ENCODE measurements at regions not wholly inside any gene's neighbourhood (a gene's known extent, or its start where the extent isn't known, plus 50 kb on each side); places are given as distances from the start of the nearest gene placed in this dataset.
"Not testable (repeated sequence)": the region's sequence is repeated elsewhere in the genome, so short reads cannot be mapped to it uniquely, and the experiment has no call there.

- Histone ChIP-seq H3K27ac (ENCODE audit: low read depth, low read length) (no peak overlapping the region), H3K9ac (ENCODE audit: low read length) (no peak overlapping the region), H3K4me3 (ENCODE audit: low read depth, low read length) (no peak overlapping the region), H3K4me1 (ENCODE audit: control insufficient read depth, insufficient read depth, low read length) (no peaks in the 10 kb centered on the region), H3K27me3 (ENCODE audit: control insufficient read depth, insufficient read depth, low read length) (no peaks in the 10 kb centered on the region), H3K9me3 (ENCODE audit: control insufficient read depth, insufficient read depth, low read depth, low read length) (no peaks in the 10 kb centered on the region), H3K36me3 (ENCODE audit: control insufficient read depth, insufficient read depth, low read length) (no peaks in the 10 kb centered on the region)
Observed at GRCh38 chr3:147333098-147333497, 73.2 kb downstream of the ZIC4 start.

- Histone ChIP-seq H3K27me3 (ENCODE audit: control insufficient read depth, insufficient read depth, low read length) (no peaks in the 10 kb centered on the region), H3K4me1 (ENCODE audit: control insufficient read depth, insufficient read depth, low read length) (no peaks in the 10 kb centered on the region)
Observed at GRCh38 chr3:147328711-147329110, 77.6 kb downstream of the ZIC4 start.

GRCh38 chr3:147324356-147324755, 82.0 kb downstream of the ZIC4 start:
- H3K4me1 ChIP-seq (ENCODE audit: control insufficient read depth, insufficient read depth, low read length) = no peaks in the 10 kb centered on the region
- no peaks in the 10 kb centered on the region for H3K36me3 ChIP-seq (ENCODE audit: control insufficient read depth, insufficient read depth, low read length)
- no peak overlapping the region for H3K4me3 ChIP-seq (ENCODE audit: low read depth, low read length)
- H3K9ac ChIP-seq (ENCODE audit: low read length) = no peak overlapping the region
- no peak overlapping the region for H3K27ac ChIP-seq (ENCODE audit: low read depth, low read length)
- no peaks in the 10 kb centered on the region for H3K27me3 ChIP-seq (ENCODE audit: control insufficient read depth, insufficient read depth, low read length)
- no peaks in the 10 kb centered on the region for H3K9me3 ChIP-seq (ENCODE audit: control insufficient read depth, insufficient read depth, low read depth, low read length)

More at GRCh38 chr3:147328711-147329110, 77.6 kb downstream of the ZIC4 start:
- Histone ChIP-seq H3K27ac (ENCODE audit: low read depth, low read length) (no peak overlapping the region), H3K36me3 (ENCODE audit: control insufficient read depth, insufficient read depth, low read length) (no peaks in the 10 kb centered on the region), H3K9ac (ENCODE audit: low read length) (no peak overlapping the region), H3K9me3 (ENCODE audit: control insufficient read depth, insufficient read depth, low read depth, low read length) (no peaks in the 10 kb centered on the region), H3K4me3 (ENCODE audit: low read depth, low read length) (no peak overlapping the region)

GRCh38 chr3:147318900-147319299, 87.4 kb downstream of the ZIC4 start:
- Histone ChIP-seq H3K9me3 (ENCODE audit: control insufficient read depth, insufficient read depth, low read depth, low read length) (peaks cover 3% of the 10 kb centered on the region; the same call in 1 of the 2 replicates), H3K36me3 (ENCODE audit: control insufficient read depth, insufficient read depth, low read length) (no peaks in the 10 kb centered on the region), H3K27me3 (ENCODE audit: control insufficient read depth, insufficient read depth, low read length) (no peaks in the 10 kb centered on the region), H3K4me3 (ENCODE audit: low read depth, low read length) (no peak overlapping the region), H3K27ac (ENCODE audit: low read depth, low read length) (no peak overlapping the region), H3K4me1 (ENCODE audit: control insufficient read depth, insufficient read depth, low read length) (0 out of 2 replicates have a peak, but pooled peaks cover 3% of the 10 kb centered on the region), H3K9ac (ENCODE audit: low read length) (no peak overlapping the region)

GRCh38 chr3:147317080-147317479, 89.3 kb downstream of the ZIC4 start:
- H3K36me3 ChIP-seq (ENCODE audit: control insufficient read depth, insufficient read depth, low read length); H3K9ac ChIP-seq (ENCODE audit: low read length); H3K27ac ChIP-seq (ENCODE audit: low read depth, low read length); H3K4me1 ChIP-seq (ENCODE audit: control insufficient read depth, insufficient read depth, low read length); H3K27me3 ChIP-seq (ENCODE audit: control insufficient read depth, insufficient read depth, low read length); H3K4me3 ChIP-seq (ENCODE audit: low read depth, low read length); H3K9me3 ChIP-seq (ENCODE audit: control insufficient read depth, insufficient read depth, low read depth, low read length): not testable (repeated sequence)

- H3K27ac ChIP-seq (ENCODE audit: low read depth, low read length) = no peak overlapping the region
- no peaks in the 10 kb centered on the region for H3K36me3 ChIP-seq (ENCODE audit: control insufficient read depth, insufficient read depth, low read length)
- H3K4me3 ChIP-seq (ENCODE audit: low read depth, low read length) = no peak overlapping the region
- 0 out of 2 replicates have a peak, but pooled peaks cover 3% of the 10 kb centered on the region for H3K4me1 ChIP-seq (ENCODE audit: control insufficient read depth, insufficient read depth, low read length)
- H3K27me3 ChIP-seq (ENCODE audit: control insufficient read depth, insufficient read depth, low read length) = no peaks in the 10 kb centered on the region
- H3K9me3 ChIP-seq (ENCODE audit: control insufficient read depth, insufficient read depth, low read depth, low read length) = peaks cover 3% of the 10 kb centered on the region; the same call in 1 of the 2 replicates
- no peak overlapping the region for H3K9ac ChIP-seq (ENCODE audit: low read length)
Observed at GRCh38 chr3:147313513-147313912, 92.8 kb downstream of the ZIC4 start.

GRCh38 chr3:147312786-147313280, 93.5 kb downstream of the ZIC4 start:
- Histone ChIP-seq H3K36me3 (ENCODE audit: control insufficient read depth, insufficient read depth, low read length) (no peaks in the 10 kb centered on the region), H3K27ac (ENCODE audit: low read depth, low read length) (no peak overlapping the region), H3K9me3 (ENCODE audit: control insufficient read depth, insufficient read depth, low read depth, low read length) (peaks cover 2% of the 10 kb centered on the region; the same call in 1 of the 2 replicates), H3K9ac (ENCODE audit: low read length) (no peak overlapping the region), H3K4me1 (ENCODE audit: control insufficient read depth, insufficient read depth, low read length) (0 out of 2 replicates have a peak, but pooled peaks cover 3% of the 10 kb centered on the region), H3K27me3 (ENCODE audit: control insufficient read depth, insufficient read depth, low read length) (no peaks in the 10 kb centered on the region), H3K4me3 (ENCODE audit: low read depth, low read length) (no peak overlapping the region)

GRCh38 chr3:147311716-147312115, 94.6 kb downstream of the ZIC4 start:
- Histone ChIP-seq H3K36me3 (ENCODE audit: control insufficient read depth, insufficient read depth, low read length) (no peaks in the 10 kb centered on the region), H3K27me3 (ENCODE audit: control insufficient read depth, insufficient read depth, low read length) (no peaks in the 10 kb centered on the region), H3K9me3 (ENCODE audit: control insufficient read depth, insufficient read depth, low read depth, low read length) (no peaks in the 10 kb centered on the region), H3K4me1 (ENCODE audit: control insufficient read depth, insufficient read depth, low read length) (no peaks in the 10 kb centered on the region), H3K4me3 (ENCODE audit: low read depth, low read length) (no peak overlapping the region), H3K9ac (ENCODE audit: low read length) (no peak overlapping the region), H3K27ac (ENCODE audit: low read depth, low read length) (no peak overlapping the region)

- no peak overlapping the region for H3K27ac ChIP-seq (ENCODE audit: low read depth, low read length)
- no peak overlapping the region for H3K4me3 ChIP-seq (ENCODE audit: low read depth, low read length)
- H3K27me3 ChIP-seq (ENCODE audit: control insufficient read depth, insufficient read depth, low read length) = no peaks in the 10 kb centered on the region
- no peaks in the 10 kb centered on the region for H3K9me3 ChIP-seq (ENCODE audit: control insufficient read depth, insufficient read depth, low read depth, low read length)
- H3K9ac ChIP-seq (ENCODE audit: low read length) = no peak overlapping the region
- H3K36me3 ChIP-seq (ENCODE audit: control insufficient read depth, insufficient read depth, low read length) = no peaks in the 10 kb centered on the region
- no peaks in the 10 kb centered on the region for H3K4me1 ChIP-seq (ENCODE audit: control insufficient read depth, insufficient read depth, low read length)
Observed at GRCh38 chr3:147305533-147306250, 100.7 kb downstream of the ZIC4 start.

- Histone ChIP-seq H3K27me3 (ENCODE audit: control insufficient read depth, insufficient read depth, low read length) (no peaks in the 10 kb centered on the region), H3K9me3 (ENCODE audit: control insufficient read depth, insufficient read depth, low read depth, low read length) (no peaks in the 10 kb centered on the region), H3K9ac (ENCODE audit: low read length) (no peak overlapping the region), H3K36me3 (ENCODE audit: control insufficient read depth, insufficient read depth, low read length) (no peaks in the 10 kb centered on the region), H3K27ac (ENCODE audit: low read depth, low read length) (no peak overlapping the region), H3K4me1 (ENCODE audit: control insufficient read depth, insufficient read depth, low read length) (no peaks in the 10 kb centered on the region), H3K4me3 (ENCODE audit: low read depth, low read length) (no peak overlapping the region)
Observed at GRCh38 chr3:147304756-147305155, 101.6 kb downstream of the ZIC4 start.

- Histone ChIP-seq H3K4me3 (ENCODE audit: low read depth, low read length) (no peak overlapping the region), H3K4me1 (ENCODE audit: control insufficient read depth, insufficient read depth, low read length) (peaks cover 7% of the 10 kb centered on the region; the same call in 1 of the 2 replicates), H3K9ac (ENCODE audit: low read length) (no peak overlapping the region), H3K36me3 (ENCODE audit: control insufficient read depth, insufficient read depth, low read length) (no peaks in the 10 kb centered on the region), H3K27me3 (ENCODE audit: control insufficient read depth, insufficient read depth, low read length) (no peaks in the 10 kb centered on the region), H3K9me3 (ENCODE audit: control insufficient read depth, insufficient read depth, low read depth, low read length) (no peaks in the 10 kb centered on the region), H3K27ac (ENCODE audit: low read depth, low read length) (no peak overlapping the region)
Observed at GRCh38 chr3:147301781-147302180, 104.6 kb downstream of the ZIC4 start.
